Prostate gland (tissue), 2 donors: ENCODE measurements at regions not wholly inside any gene's neighbourhood (a gene's known extent, or its start where the extent isn't known, plus 50 kb on each side); places are given as distances from the start of the nearest gene placed in this dataset.

Experiments used
- CTCF ChIP-seq, 4 experiments: fragments of 200-600 bp in 2 of 4; fragments of 450-650 bp in 2 of 4; sonication (generic) in 2 of 4; IDR thresholded peaks; 1 replicate in 3 of 4; 2 replicates in 1 of 4; pipeline ENCODE4 v1.5.1; 2016 to 2019; ENCODE audit warnings: antibody characterized with exemption in 4 of 4, mild to moderate bottlenecking in 2 of 4, moderate library complexity in 2 of 4
- POLR2A ChIP-seq: fragments of 450-650 bp; IDR thresholded peaks from one replicate; pipeline ENCODE4 v1.6.1; 2016; ENCODE audit warnings: antibody characterized with exemption, mild to moderate bottlenecking
- POLR2AphosphoS5 ChIP-seq: sonication (generic); formaldehyde crosslinking; IDR thresholded peaks from one replicate; pipeline ENCODE4 v1.6.1; 2017; ENCODE audit warnings: antibody characterized with exemption

DNA sequence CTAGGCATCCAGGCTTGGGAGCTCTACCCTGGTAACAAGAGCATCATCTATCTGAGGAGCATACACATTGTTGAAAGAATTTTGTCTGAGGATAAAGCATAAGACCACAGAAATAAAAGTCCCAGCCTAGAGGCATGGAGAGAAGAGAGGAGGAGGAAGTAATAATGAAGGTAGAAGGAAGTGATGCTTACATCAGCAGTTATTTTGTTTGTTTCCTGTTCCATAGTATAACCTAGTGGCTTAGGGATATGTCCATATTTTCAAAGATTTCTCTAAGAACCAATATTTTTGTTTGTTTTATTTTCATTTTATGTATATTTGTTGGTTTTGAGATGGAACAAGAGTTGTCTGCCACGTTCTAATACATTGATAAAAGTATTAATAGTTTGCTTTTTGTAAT is 407.4 kb upstream of the SETBP1 start:
- TF ChIP-seq CTCF (IDR thresholded peaks at IDR 0.05) (no peak), POLR2A (no peak), POLR2AphosphoS5 (no peak)
